Adrenal gland (tissue), 9 donors: ENCODE measurements at regions not wholly inside any gene's neighbourhood (a gene's known extent, or its start where the extent isn't known, plus 50 kb on each side); places are given as distances from the start of the nearest gene placed in this dataset.
A peak's percentile ranks its signal among the peaks of the same experiment; 100 is the strongest.
"Not testable (repeated sequence)": the region's sequence is repeated elsewhere in the genome, so short reads cannot be mapped to it uniquely, and the experiment has no call there.

Source experiments
- DNase-seq, 7 donors: peaks; one replicate each; pipeline ENCODE4 v3.0.0-alpha.2; 2019 to 2020
- H3K27ac ChIP-seq, 5 donors: fragments of 200-600 bp; sonication (generic) in 4 of 5; 1 replicate in 3 of 5; 2 replicates in 2 of 5; pipeline versions ENCODE4 v1.5.1 to v1.8.0; 2016 to 2020; ENCODE audit warnings: mild to moderate bottlenecking in 1 of 5
- H3K27me3 ChIP-seq: fragments of 200-600 bp; 2 replicates; pipeline ENCODE4 v1.8.0; 2021
- H3K36me3 ChIP-seq, 2 donors: fragments of 200-600 bp; replicated peaks in 1 of 2; 1 replicate in 1 of 2; 2 replicates in 1 of 2; pipeline versions ENCODE4 v1.5.1 to v1.8.0; 2018 to 2022
- H3K4me1 ChIP-seq, 2 donors: fragments of 200-600 bp; replicated peaks in 1 of 2; 1 replicate in 1 of 2; 2 replicates in 1 of 2; pipeline versions ENCODE4 v1.5.1 to v1.8.0; 2018 to 2021
- H3K4me3 ChIP-seq, 4 donors: fragments of 200-600 bp; sonication (generic) in 3 of 4; one replicate each; pipeline ENCODE4 v1.5.1; 2016 to 2018
- H3K9me3 ChIP-seq, 3 donors: fragments of 200-600 bp; sonication (generic) in 1 of 3; replicated peaks in 1 of 3; 1 replicate in 2 of 3; 2 replicates in 1 of 3; pipeline versions ENCODE4 v1.5.1 to v1.8.0; 2016 to 2021
- POLR2A ChIP-seq, 2 donors: fragments of 450-650 bp; IDR thresholded peaks; one replicate each; pipeline ENCODE4 v1.6.1; 2017; ENCODE audit warnings: antibody characterized with exemption in 2 of 2, mild to moderate bottlenecking in 2 of 2, moderate library complexity in 1 of 2
- WGBS, 4 donors: extraction: QIAGEN DNeasy Blood & Tissue Kit in 2 of 4; methylation state at CpG; one replicate each; pipeline versions ENCODE4 v1.1.5 to v1.1.7; 2013 to 2017; 5-methylcytosine and 5-hydroxymethylcytosine counted together
- intact Hi-C, 2 donors: fragments of 100-400 bp; cut with DNase I; formaldehyde crosslinking; loops; one replicate each; pipeline versions ENCODE4 v1.14.1 to v1.15.0; 2022 to 2023
- TF ChIP-seq, protein P1 (sequence below), 6 experiments: fragments of 450-650 bp in 4 of 6; fragments of 200-600 bp in 2 of 6; sonication (generic) in 1 of 6; IDR thresholded peaks; 1 replicate in 5 of 6; 2 replicates in 1 of 6; pipeline versions ENCODE4 v1.5.1 to v1.8.0; 2016 to 2021; ENCODE audit warnings: antibody characterized with exemption in 6 of 6, mild to moderate bottlenecking in 2 of 6, moderate library complexity in 1 of 6
- donor health status: healthy with polysubstance abuse.
- donor health status: Bipolar disorder and iron deficiency.
- donor health status: DM: yes; HTN: yes; CAD: no.
- donor health status: DM: no; HTN: no; CAD: no.
- donor health status: DM: no; HTN: no; CAD: no.

DNA sequence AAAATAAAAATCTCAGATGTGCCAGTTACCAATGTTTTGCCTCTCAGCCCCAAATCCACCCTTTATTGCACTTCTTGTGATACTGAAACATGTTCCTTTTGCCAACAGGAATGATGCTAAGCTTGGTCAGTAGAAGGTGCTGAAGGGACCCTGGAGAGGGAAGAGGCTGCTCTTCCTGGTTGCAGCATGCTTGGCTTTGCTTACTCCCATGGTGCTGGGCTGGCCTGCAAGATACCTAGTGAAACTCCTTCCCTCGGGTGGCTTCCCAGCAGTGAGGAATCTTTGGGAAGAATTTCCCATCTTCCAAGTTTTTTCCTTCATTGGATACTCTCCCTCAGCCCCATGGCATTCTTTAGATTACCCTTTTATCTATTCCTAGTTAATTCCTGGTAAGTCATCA is 151.8 kb upstream of the TGFBR2 start:
- 82 to 100% (median 83%) methylated on average over 1 of the region's 1 CpG for WGBS, 4 donors
- DNase-seq = no peak
- no peak for TF ChIP-seq POLR2A (IDR thresholded peaks at IDR 0.05)
- TF ChIP-seq, protein P1, sequence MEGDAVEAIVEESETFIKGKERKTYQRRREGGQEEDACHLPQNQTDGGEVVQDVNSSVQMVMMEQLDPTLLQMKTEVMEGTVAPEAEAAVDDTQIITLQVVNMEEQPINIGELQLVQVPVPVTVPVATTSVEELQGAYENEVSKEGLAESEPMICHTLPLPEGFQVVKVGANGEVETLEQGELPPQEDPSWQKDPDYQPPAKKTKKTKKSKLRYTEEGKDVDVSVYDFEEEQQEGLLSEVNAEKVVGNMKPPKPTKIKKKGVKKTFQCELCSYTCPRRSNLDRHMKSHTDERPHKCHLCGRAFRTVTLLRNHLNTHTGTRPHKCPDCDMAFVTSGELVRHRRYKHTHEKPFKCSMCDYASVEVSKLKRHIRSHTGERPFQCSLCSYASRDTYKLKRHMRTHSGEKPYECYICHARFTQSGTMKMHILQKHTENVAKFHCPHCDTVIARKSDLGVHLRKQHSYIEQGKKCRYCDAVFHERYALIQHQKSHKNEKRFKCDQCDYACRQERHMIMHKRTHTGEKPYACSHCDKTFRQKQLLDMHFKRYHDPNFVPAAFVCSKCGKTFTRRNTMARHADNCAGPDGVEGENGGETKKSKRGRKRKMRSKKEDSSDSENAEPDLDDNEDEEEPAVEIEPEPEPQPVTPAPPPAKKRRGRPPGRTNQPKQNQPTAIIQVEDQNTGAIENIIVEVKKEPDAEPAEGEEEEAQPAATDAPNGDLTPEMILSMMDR (IDR thresholded peaks at IDR 0.05) = no peak
- Histone ChIP-seq H3K36me3 (no peaks in the 10 kb centered on the region), H3K4me3 (no peak overlapping the region), H3K4me1 (peaks cover 0 to 4% of the 10 kb centered on the region in 2 donors), H3K27me3 (no peaks in the 10 kb centered on the region), H3K9me3 (no peaks in the 10 kb centered on the region), H3K27ac (peak overlapping the region in 1 of 5 donors; percentile 28)
- intact Hi-C loops = no loop called here

- H3K36me3 ChIP-seq, H3K4me1 ChIP-seq, DNase-seq, H3K4me3 ChIP-seq, intact Hi-C loops, H3K9me3 ChIP-seq, H3K27me3 ChIP-seq: not testable (repeated sequence)
- 76 to 82% (median 78%) methylated on average over 4 of the region's 4 CpGs for WGBS, 4 donors
- H3K27ac ChIP-seq = peak overlapping the region in 4 of 5 donors; percentile 28 to 85 (median 38)
Measured at GRCh38 chr3:30455112-30455511, 151.3 kb upstream of the TGFBR2 start.

GRCh38 chr3:30455840-30456239 is 150.6 kb upstream of the TGFBR2 start:
- Histone ChIP-seq H3K9me3 (no peaks in the 10 kb centered on the region), H3K4me1 (peaks cover 0 to 4% of the 10 kb centered on the region in 2 donors), H3K27ac (peak overlapping the region in 4 of 5 donors; percentile 32 to 85 (median 50)), H3K27me3 (no peaks in the 10 kb centered on the region), H3K4me3 (no peak overlapping the region), H3K36me3 (no peaks in the 10 kb centered on the region)
- peak; percentile 30 to 84 (median 63) for DNase-seq
- 14 to 41% (median 30%) methylated on average over 3 of the region's 3 CpGs for WGBS, 4 donors
- intact Hi-C loops = no loop called here
- TF ChIP-seq, protein P1 (IDR thresholded peaks at IDR 0.05) = no peak
- TF ChIP-seq POLR2A (IDR thresholded peaks at IDR 0.05) = no peak

DNA sequence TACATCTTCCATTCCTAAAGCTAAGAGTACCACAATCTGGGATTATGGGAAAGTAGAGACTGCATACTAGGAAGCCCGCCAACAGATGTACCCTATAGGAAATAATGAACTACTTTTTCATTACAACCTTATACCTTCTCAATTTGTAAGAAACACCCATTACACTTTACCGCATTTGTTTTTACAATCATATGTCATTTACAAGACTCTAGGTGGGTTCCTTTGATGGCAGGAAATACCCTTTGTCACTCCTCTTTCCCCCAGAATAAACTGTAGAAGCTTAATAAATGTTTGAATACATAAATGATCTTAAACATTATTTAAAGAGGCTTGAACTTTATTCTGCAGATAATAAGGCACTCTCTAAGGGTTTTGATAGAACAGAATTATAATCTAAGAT is 150.1 kb upstream of the TGFBR2 start:
- Histone ChIP-seq H3K4me1 (peaks cover 0 to 4% of the 10 kb centered on the region in 2 donors), H3K4me3 (no peak overlapping the region), H3K9me3 (no peaks in the 10 kb centered on the region), H3K36me3 (no peaks in the 10 kb centered on the region), H3K27me3 (no peaks in the 10 kb centered on the region), H3K27ac (peak overlapping the region in 4 of 5 donors; percentile 3 to 79 (median 40))
- DNase-seq = no peak
- TF ChIP-seq, protein P1 (IDR thresholded peaks at IDR 0.05) = no peak
- TF ChIP-seq POLR2A (IDR thresholded peaks at IDR 0.05) = no peak
- intact Hi-C loops = no loop called here
- WGBS, 4 donors = 89 to 97% (median 94%) methylated on average over 2 of the region's 2 CpGs

- TF ChIP-seq, protein P1 (IDR thresholded peaks at IDR 0.05) = no peak
- TF ChIP-seq POLR2A (IDR thresholded peaks at IDR 0.05) = no peak
- peak overlapping the region in 2 of 5 donors; percentile 29 to 70 for H3K27ac ChIP-seq
- H3K4me3 ChIP-seq = no peak overlapping the region
- H3K9me3 ChIP-seq = no peaks in the 10 kb centered on the region
- H3K27me3 ChIP-seq = no peaks in the 10 kb centered on the region
- intact Hi-C loops = no loop called here
- no peaks in the 10 kb centered on the region for H3K36me3 ChIP-seq
- WGBS, 4 donors = 73 to 90% (median 86%) methylated on average over 1 of the region's 1 CpG
- peaks cover 0 to 4% of the 10 kb centered on the region in 2 donors for H3K4me1 ChIP-seq
- no peak for DNase-seq
Measured at GRCh38 chr3:30457081-30457480, 149.3 kb upstream of the TGFBR2 start.
